Stimulated activated naive CD8-positive, alpha-beta T cell treated with anti-CD3 and anti-CD28 coated beads, Interleukin-15, Interleukin-2, amounts not matched to agents 100 ng/mL and 50 ng/mL, for 24 hours (primary cell): ENCODE measurements at regions not wholly inside any gene's neighbourhood (a gene's known extent, or its start where the extent isn't known, plus 50 kb on each side); places are given as distances from the start of the nearest gene placed in this dataset.
"Not testable (repeated sequence)": the region's sequence is repeated elsewhere in the genome, so short reads cannot be mapped to it uniquely, and the experiment has no call there.

Source experiments
- H3K27ac Mint-ChIP-seq: one replicate; pipeline ENCODE4 v1.8.0; 2021; ENCODE audit warnings: mild to moderate bottlenecking, mixed read lengths
- H3K27me3 Mint-ChIP-seq: one replicate; pipeline ENCODE4 v1.8.0; 2021; ENCODE audit warnings: mixed read lengths
- H3K36me3 Mint-ChIP-seq: one replicate; pipeline ENCODE4 v1.8.0; 2021; ENCODE audit warnings: low read depth, mixed read lengths
- H3K4me1 Mint-ChIP-seq: one replicate; pipeline ENCODE4 v1.8.0; 2021; ENCODE audit warnings: low read depth, mixed read lengths
- H3K4me3 Mint-ChIP-seq: one replicate; pipeline ENCODE4 v1.8.0; 2021; ENCODE audit warnings: mild to moderate bottlenecking, mixed read lengths
- H3K9me3 Mint-ChIP-seq: one replicate; pipeline ENCODE4 v1.8.0; 2021; ENCODE audit warnings: mixed read lengths

DNA sequence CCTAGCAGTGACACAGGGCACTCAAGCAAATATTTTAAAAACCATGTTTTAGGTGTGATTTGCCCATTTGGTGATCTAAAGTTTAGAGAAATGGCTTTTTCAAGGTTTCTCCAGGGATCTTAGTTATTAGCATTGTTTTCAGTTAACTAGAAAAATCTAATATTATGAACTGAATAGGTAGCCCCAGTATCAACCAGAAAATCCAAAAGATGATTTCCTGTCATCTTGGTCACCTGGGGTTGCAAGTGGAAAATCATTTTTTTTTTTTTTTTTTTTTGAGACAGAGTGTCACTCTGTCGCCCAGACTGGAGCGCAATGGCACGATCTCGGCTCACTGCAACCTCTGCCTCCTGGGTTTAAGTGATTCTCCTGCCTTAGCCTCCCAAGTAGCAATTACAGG lies 106.6 kb upstream of the FMN2 start:
- H3K27ac Mint-ChIP-seq: no peak overlapping the region
- peaks cover 34% of the 10 kb centered on the region for H3K9me3 Mint-ChIP-seq
- no peaks in the 10 kb centered on the region for H3K27me3 Mint-ChIP-seq
- H3K4me3 Mint-ChIP-seq: no peak overlapping the region
- H3K4me1 Mint-ChIP-seq: no peaks in the 10 kb centered on the region
- H3K36me3 Mint-ChIP-seq: no peaks in the 10 kb centered on the region

DNA sequence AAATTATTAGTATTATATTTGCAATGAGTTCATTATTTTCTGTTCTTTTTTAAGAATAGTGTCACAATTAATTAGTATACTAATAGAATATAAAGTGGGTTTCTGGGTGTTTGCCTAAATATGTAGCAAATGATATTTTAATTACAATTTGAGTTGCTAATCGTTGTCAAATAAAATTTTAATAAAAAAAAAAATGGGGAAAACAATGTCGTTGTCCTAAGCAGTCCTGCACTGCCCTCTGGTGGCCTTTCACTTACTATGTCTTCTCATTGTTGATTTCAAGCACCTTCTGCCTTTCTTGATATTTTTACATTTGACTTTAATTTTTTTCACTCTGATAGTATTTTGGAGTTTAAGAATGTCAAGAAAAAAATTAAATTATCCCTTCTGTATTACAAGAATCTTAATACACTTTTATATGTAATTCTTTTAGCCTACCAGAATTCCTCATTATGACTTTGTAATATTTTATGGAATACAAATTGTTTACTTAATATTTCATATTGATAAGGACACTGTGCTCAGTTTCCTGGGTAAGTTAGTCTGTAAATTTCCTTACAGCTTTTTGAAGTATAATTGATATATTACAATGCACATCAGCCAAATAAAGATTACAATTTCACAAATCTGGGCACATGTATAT lies 104.5 kb upstream of the FMN2 start:
- Mint-ChIP-seq H3K27me3 (peaks cover 4% of the 10 kb centered on the region), H3K4me3 (no peak overlapping the region), H3K4me1 (no peaks in the 10 kb centered on the region), H3K36me3 (no peaks in the 10 kb centered on the region), H3K9me3 (peaks cover 31% of the 10 kb centered on the region), H3K27ac (no peak overlapping the region)

DNA sequence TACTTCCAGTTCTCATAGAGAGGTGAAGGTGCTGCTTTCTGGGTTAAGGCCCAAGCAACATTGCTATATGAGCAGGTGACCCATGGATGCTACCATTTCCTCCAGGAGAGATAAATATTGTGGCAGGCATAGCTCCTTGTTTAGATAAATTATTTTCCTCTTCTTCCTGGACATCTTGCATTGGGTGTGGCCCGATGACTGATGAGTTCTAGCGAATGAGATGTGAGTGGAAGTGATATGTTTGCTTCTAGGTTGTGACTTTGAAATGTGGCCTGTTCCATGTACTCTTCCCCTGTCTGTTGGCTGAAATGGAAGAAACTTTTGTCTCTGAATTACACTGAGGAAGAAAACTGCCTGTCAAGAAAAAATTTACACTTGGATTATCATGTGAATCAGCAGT lies 101.7 kb upstream of the FMN2 start:
- no peak overlapping the region for H3K4me3 Mint-ChIP-seq
- peaks cover 15% of the 10 kb centered on the region for H3K27me3 Mint-ChIP-seq
- peaks cover 8% of the 10 kb centered on the region for H3K9me3 Mint-ChIP-seq
- H3K4me1 Mint-ChIP-seq: no peaks in the 10 kb centered on the region
- no peaks in the 10 kb centered on the region for H3K36me3 Mint-ChIP-seq
- H3K27ac Mint-ChIP-seq: no peak overlapping the region

DNA sequence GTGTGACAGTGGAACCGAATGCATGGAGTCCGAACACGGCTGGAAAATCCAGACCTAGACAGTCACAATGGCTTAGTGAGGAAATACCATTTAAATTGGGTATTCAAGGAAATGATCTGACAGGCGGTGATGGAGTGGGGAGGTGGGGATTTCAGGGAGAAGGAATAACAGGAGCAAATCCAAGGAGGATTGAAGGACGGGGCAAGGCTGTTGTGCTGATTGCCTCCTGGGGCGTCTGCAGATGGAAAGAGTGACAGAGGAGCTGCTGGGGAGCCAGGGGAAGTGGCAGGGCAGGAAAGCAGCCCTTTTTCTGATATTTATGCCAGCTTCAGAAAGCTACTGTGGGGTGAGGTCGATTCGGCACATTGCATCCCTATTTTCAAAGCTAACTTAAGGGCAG lies 99.1 kb upstream of the FMN2 start:
- H3K4me3 Mint-ChIP-seq, H3K27ac Mint-ChIP-seq, H3K9me3 Mint-ChIP-seq, H3K36me3 Mint-ChIP-seq, H3K4me1 Mint-ChIP-seq: not testable (repeated sequence)
- peaks cover 37% of the 10 kb centered on the region for H3K27me3 Mint-ChIP-seq

DNA sequence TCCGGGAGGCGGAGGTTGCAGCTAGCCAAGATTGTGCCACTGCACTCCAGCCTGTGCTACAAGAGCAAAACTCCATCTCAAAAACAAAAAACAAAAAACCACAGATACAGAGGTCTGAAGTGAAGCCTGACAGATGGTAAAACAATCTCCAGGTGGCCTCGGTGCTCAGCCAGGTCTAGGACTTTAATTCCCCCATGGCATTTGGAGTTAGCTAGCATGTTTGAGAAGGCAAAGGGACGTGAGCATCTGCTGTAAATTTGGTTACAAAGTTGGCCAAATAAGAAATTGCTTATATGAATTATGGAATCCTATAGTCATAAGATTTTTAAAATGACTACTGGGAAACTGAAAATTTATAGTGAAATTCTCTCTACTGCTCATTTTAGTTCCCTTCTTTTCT lies 98.3 kb upstream of the FMN2 start:
- H3K4me3 Mint-ChIP-seq: no peak overlapping the region
- no peaks in the 10 kb centered on the region for H3K9me3 Mint-ChIP-seq
- H3K27ac Mint-ChIP-seq: no peak overlapping the region

DNA sequence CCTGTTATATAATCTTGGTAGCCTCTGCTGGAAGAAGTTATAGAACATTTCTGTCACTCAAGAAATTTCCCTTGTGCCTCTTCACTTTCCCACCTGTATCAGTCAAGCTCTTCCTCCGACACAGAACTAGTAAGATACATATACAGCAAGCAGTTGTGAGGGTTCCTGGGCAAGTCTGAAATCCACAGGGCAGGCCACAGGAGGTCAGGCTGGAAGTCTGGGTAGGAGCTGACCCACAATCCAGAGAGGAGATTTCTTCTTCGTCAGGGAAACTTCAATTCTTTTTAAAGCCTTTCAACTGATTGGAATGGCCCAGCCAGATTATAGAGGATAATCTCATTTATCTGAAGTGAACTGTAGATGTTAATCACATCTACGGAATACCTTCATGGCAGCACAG lies 96.4 kb upstream of the FMN2 start:
- Mint-ChIP-seq H3K36me3 (no peaks in the 10 kb centered on the region), H3K27ac (no peak overlapping the region), H3K27me3 (peaks cover 58% of the 10 kb centered on the region), H3K4me1 (peaks cover 8% of the 10 kb centered on the region), H3K4me3 (no peak overlapping the region), H3K9me3 (no peaks in the 10 kb centered on the region)

More for the DNA sequence above, 98.3 kb upstream of the FMN2 start:
- Mint-ChIP-seq H3K4me1 (peaks cover 7% of the 10 kb centered on the region), H3K36me3 (no peaks in the 10 kb centered on the region), H3K27me3 (peaks cover 40% of the 10 kb centered on the region)

DNA sequence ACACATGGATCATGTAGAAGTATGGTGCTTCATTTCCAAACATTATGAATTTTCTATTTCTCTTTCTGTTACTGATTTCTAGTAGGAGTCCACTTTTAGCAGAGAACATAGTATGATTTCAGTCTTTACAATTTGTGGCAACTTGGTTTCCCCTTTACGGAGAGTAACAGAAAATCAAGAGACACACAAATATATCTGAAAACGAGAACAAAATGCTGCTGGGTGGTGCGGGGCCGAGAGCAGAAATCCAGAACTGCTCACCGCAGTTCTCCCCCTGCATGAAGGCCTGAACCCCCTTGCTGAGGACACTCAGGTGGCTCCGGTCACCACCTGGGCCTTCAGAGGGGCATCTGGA lies 94.5 kb upstream of the FMN2 start:
- Mint-ChIP-seq H3K36me3 (no peaks in the 10 kb centered on the region), H3K27ac (no peak overlapping the region), H3K27me3 (peaks cover 54% of the 10 kb centered on the region), H3K4me1 (peaks cover 8% of the 10 kb centered on the region), H3K9me3 (no peaks in the 10 kb centered on the region), H3K4me3 (no peak overlapping the region)

DNA sequence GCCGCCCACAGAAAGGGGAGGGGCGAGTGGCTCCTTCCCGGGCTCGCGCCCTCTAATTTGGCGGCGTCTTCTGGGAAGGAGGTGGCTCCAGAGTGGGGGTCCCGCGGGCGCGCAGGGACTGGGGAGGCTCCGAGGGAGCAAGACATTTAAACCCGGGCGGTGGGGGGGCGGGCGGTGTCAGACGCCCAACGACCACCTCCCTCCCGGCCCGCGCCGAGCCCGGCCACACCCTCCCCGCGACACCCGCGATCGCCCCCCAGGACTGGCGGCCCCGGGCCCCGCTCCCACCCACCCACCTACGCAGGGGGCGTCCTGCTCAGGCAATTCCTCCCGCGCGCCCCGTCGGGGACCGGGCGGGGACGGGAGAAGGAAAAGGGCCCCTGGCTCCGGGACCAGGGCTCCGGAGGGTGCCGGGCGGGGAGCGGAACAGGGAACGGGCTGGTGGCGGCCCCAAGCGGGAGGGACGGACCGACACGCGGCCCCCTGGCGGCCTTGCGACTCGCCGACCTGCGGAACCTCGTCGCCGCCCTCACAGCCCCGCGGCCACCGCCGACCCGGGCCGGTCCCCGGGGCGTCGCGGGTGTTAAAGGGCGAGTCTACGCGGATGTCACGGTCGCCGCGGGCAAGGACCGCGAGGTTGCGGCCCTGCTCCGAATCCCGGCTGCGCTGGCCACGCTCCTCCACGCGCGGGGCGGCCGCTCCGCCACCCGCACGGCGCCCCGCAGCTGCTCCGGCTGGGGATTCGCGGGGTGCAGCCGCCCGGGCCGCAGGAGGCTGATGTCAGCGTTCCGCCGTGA lies 94.0 kb upstream of the FMN2 start:
- H3K27ac Mint-ChIP-seq: no peak overlapping the region
- peaks cover 56% of the 10 kb centered on the region for H3K27me3 Mint-ChIP-seq
- H3K36me3 Mint-ChIP-seq: no peaks in the 10 kb centered on the region
- peaks cover 8% of the 10 kb centered on the region for H3K4me1 Mint-ChIP-seq
- no peaks in the 10 kb centered on the region for H3K9me3 Mint-ChIP-seq
- no peak overlapping the region for H3K4me3 Mint-ChIP-seq

DNA sequence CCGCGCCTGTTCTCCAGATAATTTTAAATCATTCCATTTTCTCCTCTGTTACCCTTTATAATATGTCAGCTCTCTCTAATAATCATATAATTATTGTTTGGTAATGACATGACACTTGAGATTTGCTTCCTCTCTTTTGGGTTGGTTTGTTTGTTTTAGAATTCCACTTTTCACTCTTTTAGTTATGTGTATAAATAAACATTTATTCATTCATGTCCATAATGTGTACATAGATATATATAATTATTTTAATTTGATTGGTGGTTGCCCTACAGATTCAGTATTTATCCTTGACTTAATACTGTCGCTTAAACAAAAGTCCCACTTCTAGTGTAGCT lies 93.4 kb upstream of the FMN2 start:
- H3K9me3 Mint-ChIP-seq: no peaks in the 10 kb centered on the region
- H3K27me3 Mint-ChIP-seq: peaks cover 60% of the 10 kb centered on the region
- H3K27ac Mint-ChIP-seq: no peak overlapping the region
- peaks cover 8% of the 10 kb centered on the region for H3K4me1 Mint-ChIP-seq
- H3K4me3 Mint-ChIP-seq: peak overlapping the region; percentile 35
- H3K36me3 Mint-ChIP-seq: no peaks in the 10 kb centered on the region

DNA sequence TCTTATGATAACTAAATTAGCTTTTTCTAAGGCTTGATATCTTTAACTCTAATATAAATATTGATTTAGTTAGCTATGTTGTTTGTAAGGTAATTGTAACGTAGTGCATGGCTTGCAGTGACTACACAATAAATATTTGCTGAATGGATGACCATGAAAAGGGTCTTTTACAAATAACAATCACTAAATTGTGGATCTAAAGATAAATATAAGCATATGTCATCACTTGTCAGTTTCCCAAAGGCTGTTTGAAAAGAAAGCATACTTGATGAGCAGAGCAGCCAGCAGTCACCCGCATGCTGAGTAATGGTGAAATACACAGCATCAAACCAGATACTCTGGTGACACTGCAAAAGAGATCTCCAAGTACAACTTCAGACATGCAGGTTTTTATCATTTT lies 92.5 kb upstream of the FMN2 start:
- Mint-ChIP-seq H3K27ac (no peak overlapping the region), H3K36me3 (no peaks in the 10 kb centered on the region), H3K4me1 (peaks cover 8% of the 10 kb centered on the region), H3K27me3 (peaks cover 56% of the 10 kb centered on the region), H3K4me3 (no peak overlapping the region), H3K9me3 (no peaks in the 10 kb centered on the region)

DNA sequence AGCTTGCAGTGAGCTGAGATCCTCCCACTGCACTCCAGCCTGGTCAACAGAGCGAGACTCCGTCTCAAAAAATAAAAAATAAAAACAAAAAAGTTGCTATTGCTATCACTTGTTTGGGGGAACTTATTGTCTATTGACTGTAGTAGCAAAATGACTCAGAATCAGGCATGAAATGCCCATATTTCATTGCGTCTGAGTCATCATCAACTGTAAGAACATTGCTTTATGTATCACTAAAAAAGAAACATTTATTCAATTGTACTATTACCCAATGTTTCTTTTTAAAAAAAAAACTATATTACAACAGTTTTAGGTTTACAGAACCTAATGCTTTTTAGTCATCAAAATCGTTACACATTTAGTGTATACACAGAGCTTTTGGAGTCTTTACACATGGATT lies 91.0 kb upstream of the FMN2 start:
- no peak overlapping the region for H3K27ac Mint-ChIP-seq
- H3K4me3 Mint-ChIP-seq: no peak overlapping the region
- H3K36me3 Mint-ChIP-seq: no peaks in the 10 kb centered on the region
- no peaks in the 10 kb centered on the region for H3K9me3 Mint-ChIP-seq
- peaks cover 43% of the 10 kb centered on the region for H3K27me3 Mint-ChIP-seq
- peaks cover 8% of the 10 kb centered on the region for H3K4me1 Mint-ChIP-seq

DNA sequence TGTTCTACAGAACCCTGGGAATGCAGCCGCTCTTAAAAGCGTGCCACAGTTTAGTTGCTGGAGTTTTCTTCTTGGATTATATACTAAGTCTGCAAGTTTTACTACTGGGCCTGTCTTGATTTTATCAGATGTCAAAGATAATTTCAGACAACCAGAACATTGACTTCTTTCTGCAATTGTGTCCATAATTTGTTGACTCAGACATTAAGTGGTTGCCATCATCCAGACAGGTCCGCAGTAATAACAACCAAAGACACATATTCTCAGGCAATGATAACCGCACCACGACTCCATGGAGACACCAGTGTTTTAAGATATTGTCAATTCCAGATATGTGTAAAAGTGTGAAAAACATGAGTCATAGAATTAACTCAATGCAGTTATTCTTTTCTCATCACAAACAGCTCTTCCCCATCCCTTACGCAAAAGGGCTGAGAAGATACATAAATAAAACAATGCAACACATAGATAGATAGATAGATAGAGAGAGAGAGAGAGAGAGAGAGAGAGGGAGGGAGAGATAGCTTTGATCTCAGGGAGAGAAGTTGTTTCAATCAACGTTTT lies 90.4 kb upstream of the FMN2 start:
- no peaks in the 10 kb centered on the region for H3K36me3 Mint-ChIP-seq
- H3K4me1 Mint-ChIP-seq: peaks cover 8% of the 10 kb centered on the region
- no peaks in the 10 kb centered on the region for H3K9me3 Mint-ChIP-seq
- no peak overlapping the region for H3K27ac Mint-ChIP-seq
- H3K4me3 Mint-ChIP-seq: no peak overlapping the region
- peaks cover 38% of the 10 kb centered on the region for H3K27me3 Mint-ChIP-seq

DNA sequence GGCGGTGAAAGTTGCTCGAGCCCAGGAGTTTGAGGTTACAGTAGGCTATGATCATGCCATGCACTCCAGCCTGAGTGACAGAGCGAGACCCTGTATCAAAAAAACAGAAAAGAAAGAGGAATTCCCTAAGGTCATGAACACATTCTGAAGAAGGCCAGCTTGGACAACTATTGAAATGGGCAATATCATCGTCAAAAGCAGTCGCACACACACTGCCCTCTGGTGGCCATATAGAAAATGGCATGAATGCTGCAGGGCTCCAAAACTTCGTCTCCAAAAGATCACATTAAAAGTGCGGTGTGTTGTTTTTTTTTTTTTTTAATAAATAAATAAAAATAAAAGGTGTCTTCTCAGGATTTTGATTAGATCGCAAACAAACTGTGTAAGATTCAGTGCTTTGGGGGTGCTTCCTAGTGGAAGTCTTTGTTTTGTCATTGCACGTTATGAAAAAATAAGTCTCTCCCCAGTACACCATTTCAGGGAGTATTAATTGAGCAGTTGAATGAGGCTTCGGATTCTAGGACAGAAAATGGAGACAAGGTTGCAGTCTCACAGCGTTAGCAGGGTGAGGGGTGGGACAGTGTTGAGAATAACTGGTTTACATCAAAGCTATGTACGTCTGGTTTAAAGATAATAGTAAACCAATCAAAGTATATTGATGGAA lies 87.5 kb upstream of the FMN2 start:
- H3K4me3 Mint-ChIP-seq: no peak overlapping the region
- peaks cover 16% of the 10 kb centered on the region for H3K27me3 Mint-ChIP-seq
- no peaks in the 10 kb centered on the region for H3K9me3 Mint-ChIP-seq
- no peak overlapping the region for H3K27ac Mint-ChIP-seq
- H3K4me1 Mint-ChIP-seq: no peaks in the 10 kb centered on the region
- no peaks in the 10 kb centered on the region for H3K36me3 Mint-ChIP-seq

DNA sequence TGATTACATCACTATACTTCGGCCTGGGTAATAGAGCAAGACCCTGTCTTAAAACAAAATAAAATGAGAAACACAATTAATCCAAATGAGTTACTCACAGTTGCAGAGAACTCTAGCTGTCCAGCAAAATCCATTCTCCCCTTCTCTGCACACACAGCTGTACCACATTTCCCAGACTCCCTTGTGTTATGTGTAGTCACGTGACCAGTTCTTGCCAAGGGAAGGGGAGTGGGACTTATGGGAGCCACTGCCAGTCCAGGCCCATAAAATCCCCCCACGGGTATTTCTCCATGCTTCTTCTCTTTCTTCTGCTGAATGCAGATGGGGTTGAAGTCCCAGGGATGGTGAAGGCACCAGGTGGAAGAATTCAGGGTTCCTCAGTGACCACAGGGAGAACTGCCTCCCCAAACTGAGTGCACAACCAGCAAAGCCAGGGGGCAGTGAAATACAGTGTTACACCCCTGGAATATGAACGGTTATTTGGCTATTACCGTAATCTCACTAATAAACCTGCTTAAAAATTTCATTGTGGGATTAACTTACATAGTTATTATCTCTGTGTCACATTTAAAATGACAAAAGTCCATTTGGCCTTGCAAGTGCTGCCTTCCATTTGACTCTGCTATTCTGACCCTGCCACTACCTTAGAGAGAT lies 85.6 kb upstream of the FMN2 start:
- Mint-ChIP-seq H3K27me3 (peaks cover 6% of the 10 kb centered on the region), H3K4me3 (no peak overlapping the region), H3K27ac (no peak overlapping the region), H3K36me3 (no peaks in the 10 kb centered on the region), H3K4me1 (no peaks in the 10 kb centered on the region), H3K9me3 (peaks cover 5% of the 10 kb centered on the region)

DNA sequence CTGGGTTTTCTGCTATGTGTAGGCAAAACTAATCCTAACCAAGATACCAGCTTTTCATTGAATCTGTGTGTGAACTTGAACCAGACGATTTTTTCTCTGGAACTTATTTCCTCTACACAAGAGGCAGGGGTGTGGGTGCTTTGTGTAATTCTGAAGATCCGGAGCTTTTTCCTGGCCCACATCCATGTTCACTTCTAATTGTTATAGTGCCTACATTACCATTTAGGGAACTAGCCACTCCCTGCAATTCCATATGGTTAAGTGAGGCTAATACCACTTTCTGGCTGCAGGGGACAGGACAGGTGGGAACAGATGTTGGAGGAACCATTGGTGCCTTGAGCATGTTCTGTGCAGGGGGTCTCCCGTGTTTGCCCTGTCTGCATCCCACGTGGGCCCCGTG lies 83.4 kb upstream of the FMN2 start:
- H3K27me3 Mint-ChIP-seq: no peaks in the 10 kb centered on the region
- no peak overlapping the region for H3K27ac Mint-ChIP-seq
- H3K9me3 Mint-ChIP-seq: peaks cover 5% of the 10 kb centered on the region
- H3K4me1 Mint-ChIP-seq: no peaks in the 10 kb centered on the region
- no peaks in the 10 kb centered on the region for H3K36me3 Mint-ChIP-seq
- no peak overlapping the region for H3K4me3 Mint-ChIP-seq
